ENCODE measurements at regions not wholly inside any gene's neighbourhood (a gene's known extent, or its start where the extent isn't known, plus 50 kb on each side); places are given as distances from the start of the nearest gene placed in this dataset.

- Histone ChIP-seq H3K9me3 (ENCODE audit: severe bottlenecking) (no peaks in the 10 kb centered on the region), H3K27me3 (ENCODE audit: insufficient read depth, poor library complexity, severe bottlenecking) (no peaks in the 10 kb centered on the region), H3K4me1 (ENCODE audit: insufficient read depth, poor library complexity, severe bottlenecking) (no peaks in the 10 kb centered on the region), H3K4me3 (ENCODE audit: severe bottlenecking) (no peak overlapping the region), H3K27ac (ENCODE audit: poor library complexity, severe bottlenecking) (no peak overlapping the region), H3K36me3 (ENCODE audit: low read depth) (no peaks in the 10 kb centered on the region)
- TF ChIP-seq CTCF (IDR thresholded peaks at IDR 0.05; ENCODE audit: poor library complexity, severe bottlenecking): no peak
- DNase-seq (ENCODE audit: low spot score) (no peak), ATAC-seq (ENCODE audit: low read depth) (no peak)
Observed at GRCh38 chr13:94896719-94897317, 184.5 kb upstream of the SOX21 start.

GRCh38 chr13:94896238-94896637 lies 183.9 kb upstream of the SOX21 start:
- H3K27me3 ChIP-seq (ENCODE audit: insufficient read depth, poor library complexity, severe bottlenecking): no peaks in the 10 kb centered on the region
- no peak for DNase-seq (ENCODE audit: low spot score)
- no peak overlapping the region for H3K27ac ChIP-seq (ENCODE audit: poor library complexity, severe bottlenecking)
- H3K4me1 ChIP-seq (ENCODE audit: insufficient read depth, poor library complexity, severe bottlenecking): no peaks in the 10 kb centered on the region
- no peak for ATAC-seq (ENCODE audit: low read depth)
- no peak overlapping the region for H3K4me3 ChIP-seq (ENCODE audit: severe bottlenecking)
- TF ChIP-seq CTCF (IDR thresholded peaks at IDR 0.05; ENCODE audit: poor library complexity, severe bottlenecking): no peak
- H3K9me3 ChIP-seq (ENCODE audit: severe bottlenecking): no peaks in the 10 kb centered on the region
- H3K36me3 ChIP-seq (ENCODE audit: low read depth): no peaks in the 10 kb centered on the region

GRCh38 chr13:94886191-94886590 lies 173.8 kb upstream of the SOX21 start:
- H3K36me3 ChIP-seq (ENCODE audit: low read depth): no peaks in the 10 kb centered on the region
- H3K27ac ChIP-seq (ENCODE audit: poor library complexity, severe bottlenecking): no peak overlapping the region
- no peaks in the 10 kb centered on the region for H3K27me3 ChIP-seq (ENCODE audit: insufficient read depth, poor library complexity, severe bottlenecking)
- no peak for TF ChIP-seq CTCF (IDR thresholded peaks at IDR 0.05; ENCODE audit: poor library complexity, severe bottlenecking)
- no peak overlapping the region for H3K4me3 ChIP-seq (ENCODE audit: severe bottlenecking)
- no peak for ATAC-seq (ENCODE audit: low read depth)
- no peak for DNase-seq (ENCODE audit: low spot score)
- H3K9me3 ChIP-seq (ENCODE audit: severe bottlenecking): no peaks in the 10 kb centered on the region
- H3K4me1 ChIP-seq (ENCODE audit: insufficient read depth, poor library complexity, severe bottlenecking): no peaks in the 10 kb centered on the region

- no peaks in the 10 kb centered on the region for H3K4me1 ChIP-seq (ENCODE audit: insufficient read depth, poor library complexity, severe bottlenecking)
- ATAC-seq (ENCODE audit: low read depth) (no peak), DNase-seq (ENCODE audit: low spot score) (no peak)
- no peaks in the 10 kb centered on the region for H3K36me3 ChIP-seq (ENCODE audit: low read depth)
- H3K27ac ChIP-seq (ENCODE audit: poor library complexity, severe bottlenecking): no peak overlapping the region
- H3K27me3 ChIP-seq (ENCODE audit: insufficient read depth, poor library complexity, severe bottlenecking): no peaks in the 10 kb centered on the region
- H3K9me3 ChIP-seq (ENCODE audit: severe bottlenecking): no peaks in the 10 kb centered on the region
- TF ChIP-seq CTCF (IDR thresholded peaks at IDR 0.05; ENCODE audit: poor library complexity, severe bottlenecking): no peak
- H3K4me3 ChIP-seq (ENCODE audit: severe bottlenecking): no peak overlapping the region
Observed at GRCh38 chr13:94880463-94880862, 168.1 kb upstream of the SOX21 start.

GRCh38 chr13:94878602-94879165 lies 166.3 kb upstream of the SOX21 start:
- Histone ChIP-seq H3K4me3 (ENCODE audit: severe bottlenecking) (no peak overlapping the region), H3K27me3 (ENCODE audit: insufficient read depth, poor library complexity, severe bottlenecking) (no peaks in the 10 kb centered on the region), H3K36me3 (ENCODE audit: low read depth) (no peaks in the 10 kb centered on the region), H3K4me1 (ENCODE audit: insufficient read depth, poor library complexity, severe bottlenecking) (no peaks in the 10 kb centered on the region), H3K9me3 (ENCODE audit: severe bottlenecking) (no peaks in the 10 kb centered on the region), H3K27ac (ENCODE audit: poor library complexity, severe bottlenecking) (no peak overlapping the region)
- DNase-seq (ENCODE audit: low spot score) (no peak), ATAC-seq (ENCODE audit: low read depth) (no peak)
- no peak for TF ChIP-seq CTCF (IDR thresholded peaks at IDR 0.05; ENCODE audit: poor library complexity, severe bottlenecking)
